ENCODE measurements at regions not wholly inside any gene's neighbourhood (a gene's known extent, or its start where the extent isn't known, plus 50 kb on each side); places are given as distances from the start of the nearest gene placed in this dataset.

DNA sequence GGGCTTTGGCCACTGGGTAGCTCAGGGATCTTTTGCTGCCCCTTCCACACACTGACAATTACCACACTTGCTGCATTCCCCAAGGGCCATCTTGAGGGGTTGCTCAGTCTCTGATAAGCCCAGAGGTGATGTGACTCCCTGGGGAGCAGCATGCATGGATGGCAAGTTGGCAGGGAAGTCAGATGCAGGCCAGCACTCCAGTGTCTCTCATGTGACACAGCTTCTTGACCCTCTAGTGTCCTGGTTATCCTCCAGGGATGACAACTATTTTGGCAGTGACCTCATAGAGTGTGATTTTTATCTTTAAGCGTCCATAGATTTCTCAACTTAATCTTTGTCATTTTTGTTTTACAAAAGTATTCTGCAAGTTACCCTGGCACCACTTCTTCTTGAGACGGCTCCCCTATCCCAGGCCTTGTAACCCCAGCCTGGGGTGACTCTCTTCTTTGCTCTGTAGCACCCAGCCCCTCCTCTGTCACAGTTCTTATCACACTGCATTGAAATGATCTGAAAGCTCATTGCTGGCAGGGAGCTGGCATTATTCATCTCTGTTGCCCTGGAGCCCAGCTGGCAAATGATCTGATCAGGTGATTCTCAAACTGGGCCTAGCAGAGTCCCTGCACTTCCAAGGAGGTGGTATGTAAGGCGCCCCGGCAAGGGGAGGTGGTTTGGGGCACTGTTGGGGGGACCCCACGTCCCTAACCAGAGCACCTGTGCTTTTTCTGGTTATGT lies 72.6 kb downstream of the TENT5C start:
- DNase-seq (ENCODE audit: low read depth), result no peak

DNA sequence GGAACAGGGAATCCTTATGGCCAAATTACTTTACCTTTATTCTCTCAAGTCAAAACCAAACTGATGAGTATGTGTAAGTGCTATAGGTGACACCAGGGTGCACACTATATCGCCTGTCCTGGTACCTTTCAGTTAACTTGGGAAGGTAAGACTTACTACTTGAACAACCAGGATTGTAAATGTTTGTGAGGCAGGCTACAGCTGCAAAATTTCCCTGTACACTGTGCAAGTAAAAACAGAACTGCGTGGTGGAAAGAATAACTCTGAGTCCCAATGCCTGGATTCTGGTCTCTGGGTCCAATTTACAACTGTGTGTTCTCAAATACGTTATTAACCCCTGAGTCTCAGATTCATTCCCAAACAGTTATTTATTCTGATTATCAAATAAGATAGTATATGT lies 73.5 kb downstream of the TENT5C start:
- DNase-seq (ENCODE audit: low read depth), result no peak

DNA sequence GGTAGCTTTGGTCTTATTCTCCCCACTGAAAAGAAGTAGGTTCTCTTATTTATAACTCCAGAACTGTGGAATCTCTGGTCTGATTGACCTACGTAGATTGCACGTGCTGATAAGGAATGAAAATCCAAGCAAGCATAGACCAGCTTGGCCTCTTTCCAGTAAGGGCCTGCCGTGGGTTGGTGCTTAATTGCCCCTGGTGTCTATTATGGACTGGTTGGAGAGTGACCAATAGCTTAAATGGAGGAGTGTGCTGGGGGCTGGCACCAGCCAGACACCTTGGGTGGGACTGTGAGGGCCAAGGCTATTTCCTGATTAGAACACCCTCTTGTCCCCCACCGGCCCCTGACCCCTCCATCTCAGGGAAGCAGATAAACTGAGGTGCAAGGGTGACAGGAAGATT lies 74.0 kb downstream of the TENT5C start:
- DNase-seq (ENCODE audit: low read depth), result no peak

GRCh38 chr1:117680316-117681002 lies 74.6 kb downstream of the TENT5C start:
- DNase-seq (ENCODE audit: low read depth), result no peak

DNA sequence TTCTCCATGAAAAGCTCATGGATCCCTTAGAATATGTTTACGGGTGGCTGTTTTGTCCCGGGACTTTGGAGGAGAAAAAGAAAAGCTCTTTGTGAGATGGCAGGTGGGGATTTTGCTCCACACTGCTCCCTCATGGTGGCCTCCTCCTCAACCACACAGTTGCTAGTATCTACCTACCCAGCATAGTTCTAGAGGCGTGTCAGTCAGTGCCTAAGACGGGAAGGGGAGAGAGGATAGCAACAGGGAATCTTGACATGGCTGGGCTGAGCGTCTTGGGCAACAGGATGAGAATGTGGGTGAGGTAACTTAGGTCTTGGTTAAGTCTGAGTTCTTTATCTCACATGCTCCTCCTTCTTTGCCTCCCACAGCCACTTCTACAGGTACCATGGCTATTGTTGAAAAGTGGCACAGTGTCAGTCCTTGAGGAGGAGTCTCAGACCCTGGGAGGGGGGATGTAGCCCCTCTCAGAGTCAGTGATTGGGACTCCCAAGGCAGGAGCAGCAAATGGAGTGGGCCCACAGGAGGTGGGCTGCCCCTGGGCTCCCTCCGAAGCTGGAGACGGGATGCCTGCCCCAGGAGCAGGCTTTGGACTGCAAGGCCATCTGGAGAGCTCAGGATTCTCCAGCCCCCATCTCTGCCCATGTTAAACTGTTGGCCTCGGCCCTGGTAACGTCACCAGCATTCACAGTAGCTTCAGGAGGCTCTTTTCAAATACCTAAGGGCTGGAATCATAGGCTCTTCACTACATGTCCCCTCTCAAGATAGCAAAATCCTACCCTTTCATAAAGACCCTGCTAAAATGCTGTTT lies 75.4 kb downstream of the TENT5C start:
- DNase-seq (ENCODE audit: low read depth), result no peak

DNA sequence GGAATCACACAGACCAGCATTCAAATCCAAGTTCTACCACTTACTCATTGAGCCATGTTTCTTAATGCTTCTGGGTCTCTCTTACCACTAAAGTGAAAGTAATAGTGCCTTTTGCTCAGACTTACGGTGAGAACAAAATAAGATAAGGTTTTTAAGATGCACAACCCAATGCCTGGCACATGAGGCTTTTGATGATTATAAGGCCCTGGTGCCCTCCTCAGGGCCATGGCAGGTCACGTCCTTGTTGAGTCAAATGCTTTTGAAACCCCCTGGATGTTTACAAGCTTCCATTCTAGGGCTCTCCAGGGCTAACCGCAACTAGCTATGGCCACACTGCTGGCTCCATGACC lies 76.0 kb downstream of the TENT5C start:
- no peak for DNase-seq (ENCODE audit: low read depth)

- DNase-seq (ENCODE audit: low read depth), result no peak
Observed at GRCh38 chr1:117682372-117682771, 76.5 kb downstream of the TENT5C start.

DNA sequence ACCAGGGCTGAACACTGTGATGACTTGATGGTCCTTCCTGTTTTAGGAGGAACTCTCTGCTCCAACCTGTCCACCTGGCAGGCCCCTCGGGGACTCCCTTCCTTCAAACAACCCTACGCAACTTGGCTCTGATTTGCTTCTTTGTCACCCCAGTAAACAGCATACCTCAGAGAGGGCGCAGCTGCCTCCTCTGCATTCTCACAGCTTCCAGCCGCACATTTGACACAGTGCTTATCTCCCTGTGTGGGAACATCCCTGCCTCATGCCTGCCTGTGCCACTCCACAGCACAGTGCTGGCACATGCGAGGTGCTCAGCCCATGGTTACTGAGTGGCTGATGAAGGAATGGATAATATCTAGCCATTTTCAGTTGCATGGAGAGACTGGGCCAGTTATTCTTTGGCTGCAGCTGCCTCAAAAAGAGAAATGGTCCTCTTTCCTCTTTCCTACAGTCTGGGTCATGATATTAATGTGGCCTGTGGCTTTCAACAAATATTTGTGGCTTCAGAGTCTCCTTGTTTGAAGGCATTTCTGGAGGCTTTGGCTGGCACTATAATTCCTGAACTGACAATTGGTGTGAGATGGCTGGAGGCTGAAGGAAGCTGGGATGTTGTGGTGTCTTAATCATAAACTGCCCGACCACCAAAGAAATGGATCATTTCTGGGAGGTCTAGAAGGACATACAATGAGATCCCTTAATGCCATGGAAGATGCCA lies 77.9 kb downstream of the TENT5C start:
- no peak for DNase-seq (ENCODE audit: low read depth)

DNA sequence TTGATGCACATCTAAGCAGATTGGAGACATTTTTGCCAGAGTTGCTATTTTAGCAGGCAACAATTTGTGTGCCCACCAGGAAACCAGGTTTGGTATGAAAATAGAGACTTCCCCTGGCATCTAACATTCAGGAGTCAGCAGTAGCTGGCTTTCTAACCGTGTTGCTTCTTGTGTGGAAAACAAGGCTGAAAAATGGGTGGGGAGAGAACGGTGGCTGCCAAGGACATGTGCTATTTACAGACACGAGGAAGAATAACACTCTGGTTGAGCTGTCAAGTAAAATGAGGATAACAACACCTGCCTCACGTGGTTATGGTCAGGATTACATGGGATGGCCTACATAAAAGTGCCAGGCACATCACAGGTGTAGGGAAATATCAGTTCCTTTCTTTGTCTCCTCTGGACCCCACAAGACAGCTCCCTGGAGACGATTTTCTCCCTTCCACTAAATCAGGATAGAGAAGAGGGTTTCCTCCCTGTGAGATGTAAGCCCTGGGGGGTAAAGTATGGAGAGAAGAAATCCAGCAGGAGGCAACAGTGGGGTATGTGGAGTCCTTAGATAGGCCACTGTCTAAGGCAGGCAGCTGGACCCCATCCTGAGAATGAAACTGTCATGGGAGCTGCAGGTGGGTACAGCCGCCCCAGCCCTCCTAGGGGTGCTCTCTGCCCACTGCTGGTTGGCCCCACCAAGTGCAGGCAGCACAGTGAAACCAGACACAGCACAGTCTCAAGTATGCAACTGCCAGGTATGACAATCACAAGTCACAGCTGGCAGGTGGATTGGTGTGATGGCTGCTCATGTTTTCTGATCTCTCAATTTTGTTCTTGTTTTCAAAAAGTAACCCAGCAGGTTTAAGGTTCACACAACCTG lies 80.3 kb downstream of the TENT5C start:
- no peak for DNase-seq (ENCODE audit: low read depth)

DNA sequence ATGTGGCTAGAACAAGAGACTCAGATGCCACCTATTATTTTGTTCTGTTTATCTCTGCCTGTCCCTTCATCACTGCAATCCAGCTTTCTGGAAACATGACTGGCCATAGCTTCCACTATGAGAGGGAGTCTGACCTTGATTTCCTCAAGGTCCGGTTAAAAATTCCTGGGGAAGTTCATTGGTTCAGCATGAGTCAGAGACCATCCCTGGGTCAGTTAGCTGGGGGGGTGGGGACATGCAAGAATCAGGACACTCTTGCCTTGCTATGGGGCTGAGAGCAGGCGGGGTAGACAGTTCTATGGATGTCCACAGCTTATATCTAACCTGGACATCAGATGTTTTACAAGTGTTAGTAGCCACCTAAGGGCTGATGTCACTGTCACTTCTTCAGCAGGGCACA lies 81.1 kb downstream of the TENT5C start:
- DNase-seq (ENCODE audit: low read depth), result no peak

DNA sequence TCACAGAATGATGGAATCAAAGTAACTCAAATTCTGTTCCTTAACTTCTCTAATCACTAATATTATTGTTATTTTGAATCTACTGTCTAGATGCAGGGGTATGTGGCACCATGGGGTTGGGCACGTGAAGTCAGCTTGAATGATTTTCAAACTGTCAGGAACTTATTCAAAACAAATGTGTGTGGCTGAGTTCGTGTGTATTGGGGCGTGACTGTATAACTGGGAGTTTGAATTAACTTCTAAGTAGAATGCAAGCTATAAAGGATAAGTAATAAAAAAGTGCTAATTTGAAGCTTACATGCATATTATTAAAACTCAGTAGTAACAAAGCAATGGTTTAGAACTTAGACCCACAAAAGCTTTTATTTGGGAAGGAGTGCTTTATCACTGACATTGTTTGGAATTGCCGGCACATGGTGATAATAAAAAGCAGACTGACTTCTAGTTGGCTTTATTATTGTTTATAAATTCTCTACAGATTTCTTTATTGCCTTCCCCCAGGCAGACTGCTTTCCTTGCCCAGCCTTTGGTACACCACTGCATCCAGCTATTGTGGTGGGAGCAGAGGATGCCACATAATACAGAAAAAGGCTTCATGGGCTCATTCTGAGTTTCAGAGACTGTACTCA lies 84.3 kb downstream of the TENT5C start:
- no peak for DNase-seq (ENCODE audit: low read depth)

DNA sequence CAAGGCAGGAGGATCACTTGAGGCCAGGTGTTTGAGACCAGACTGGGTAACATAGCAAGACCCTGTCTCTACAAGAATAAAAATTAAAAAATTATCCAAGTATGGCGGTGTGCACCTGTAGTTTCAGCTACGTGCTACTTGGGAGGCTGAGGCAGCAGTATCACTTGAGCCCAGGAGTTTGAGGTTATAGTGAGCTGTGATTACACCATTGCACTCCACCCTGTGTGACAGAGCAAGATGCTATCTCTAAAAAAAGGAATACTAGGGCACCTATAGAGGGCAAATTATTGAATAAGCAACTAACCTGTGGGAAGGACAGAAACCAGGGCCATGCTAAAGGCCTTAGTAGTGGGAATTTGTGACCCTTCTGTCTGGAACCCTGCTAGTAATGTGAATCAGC lies 86.1 kb downstream of the TENT5C start:
- DNase-seq (ENCODE audit: low read depth), result no peak

DNA sequence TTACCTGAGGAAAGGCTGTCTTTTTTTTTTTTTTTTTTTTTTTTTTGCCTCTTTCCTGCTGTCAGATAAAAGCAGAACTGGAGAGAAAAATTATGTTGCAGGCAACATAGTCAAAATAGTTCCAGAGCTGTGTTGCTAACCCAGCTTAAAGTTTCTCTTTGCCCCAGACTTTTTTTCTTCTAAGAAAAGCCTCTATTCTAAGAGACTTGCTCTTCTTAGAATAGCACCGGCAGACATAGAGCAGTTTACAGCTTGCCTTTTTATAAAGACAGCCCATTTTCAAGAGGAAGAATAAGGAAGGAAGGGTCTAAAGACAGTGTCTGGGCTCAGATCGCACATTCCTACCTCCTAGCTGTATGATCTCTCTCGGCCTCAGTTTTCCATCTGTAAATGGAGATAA lies 88.7 kb downstream of the TENT5C start:
- no peak for DNase-seq (ENCODE audit: low read depth)

DNA sequence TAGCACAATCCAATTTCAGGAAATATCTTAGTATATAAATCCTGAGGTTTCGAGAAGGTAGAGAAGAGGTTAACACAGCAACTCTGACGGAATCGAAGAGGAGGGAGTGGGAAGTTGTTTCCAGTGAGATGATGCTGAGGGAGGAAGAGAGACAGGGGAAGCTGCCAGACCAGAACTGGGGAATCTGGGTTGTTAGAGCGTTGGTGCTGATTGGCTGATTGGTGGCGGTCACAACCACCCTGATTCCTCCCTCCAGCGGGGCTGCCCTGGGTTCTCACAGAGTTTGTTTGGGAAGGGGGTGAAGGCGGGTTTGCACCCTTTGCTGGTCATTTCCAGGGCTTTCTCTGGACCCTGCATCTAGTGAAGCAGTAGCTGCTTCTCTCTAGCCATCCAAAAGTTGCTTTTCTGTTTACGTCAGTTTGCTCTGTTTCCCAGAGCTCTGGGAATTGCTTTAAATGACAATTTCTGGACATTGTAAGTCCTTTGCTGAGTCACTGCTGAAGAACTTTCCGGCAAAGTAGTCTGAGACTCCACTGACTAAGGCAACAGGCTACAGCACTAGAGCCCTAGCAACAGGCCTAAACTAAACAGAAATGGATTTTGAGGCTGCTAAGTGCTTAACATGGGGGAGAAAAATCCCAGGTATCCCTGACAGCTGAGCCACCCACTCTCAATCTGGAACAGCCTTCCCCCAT lies 90.1 kb downstream of the TENT5C start:
- DNase-seq (ENCODE audit: low read depth), result peak; percentile 75

DNA sequence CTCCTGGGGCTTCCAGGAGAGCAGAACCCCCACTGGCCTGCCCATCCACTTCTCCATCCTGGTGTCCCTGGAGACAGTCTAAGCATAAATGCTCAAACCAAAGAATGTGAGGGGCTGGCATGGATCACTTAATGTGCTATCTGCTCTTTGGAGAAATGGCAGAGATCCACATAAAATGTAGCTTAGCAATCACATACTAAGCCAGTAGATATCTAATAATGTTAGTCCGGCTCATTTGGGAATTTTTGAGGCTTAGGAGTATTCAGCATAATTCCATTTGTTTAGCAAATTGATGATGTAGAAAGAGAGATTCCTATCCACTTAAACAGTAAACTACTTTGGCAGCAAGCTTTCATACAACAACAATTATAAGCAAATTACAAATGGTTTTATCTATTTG lies 90.7 kb downstream of the TENT5C start:
- DNase-seq (ENCODE audit: low read depth), result no peak

DNA sequence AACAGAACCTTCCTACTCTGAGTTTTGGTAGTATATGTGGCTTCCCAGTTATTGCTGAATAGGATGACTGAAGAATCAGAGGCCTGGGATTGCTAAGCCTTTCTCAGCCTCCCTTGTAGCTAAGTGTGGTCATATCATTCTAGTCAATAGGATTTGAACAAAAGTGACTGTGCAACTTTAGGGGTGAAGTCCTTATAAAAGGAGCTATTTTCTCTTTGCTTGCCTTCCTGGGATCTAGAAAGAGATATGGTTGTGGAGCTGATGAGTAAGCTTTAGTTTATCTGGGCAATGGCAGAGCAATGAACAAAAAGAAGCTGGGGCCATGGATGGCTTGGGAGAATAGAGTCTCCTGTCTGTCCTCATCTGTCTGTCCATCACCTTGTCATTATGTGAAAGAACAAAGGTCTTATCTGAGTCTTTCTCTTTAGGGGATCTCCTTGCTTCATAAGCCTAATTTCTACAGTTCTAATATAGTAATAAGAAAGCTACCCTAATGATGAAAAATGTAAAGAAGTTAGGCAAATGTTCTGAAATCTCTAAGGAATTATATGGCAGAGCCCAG lies 91.5 kb downstream of the TENT5C start:
- DNase-seq (ENCODE audit: low read depth), result no peak

- DNase-seq (ENCODE audit: low read depth), result no peak
Observed at GRCh38 chr1:117698398-117699160, 92.7 kb downstream of the TENT5C start.

DNA sequence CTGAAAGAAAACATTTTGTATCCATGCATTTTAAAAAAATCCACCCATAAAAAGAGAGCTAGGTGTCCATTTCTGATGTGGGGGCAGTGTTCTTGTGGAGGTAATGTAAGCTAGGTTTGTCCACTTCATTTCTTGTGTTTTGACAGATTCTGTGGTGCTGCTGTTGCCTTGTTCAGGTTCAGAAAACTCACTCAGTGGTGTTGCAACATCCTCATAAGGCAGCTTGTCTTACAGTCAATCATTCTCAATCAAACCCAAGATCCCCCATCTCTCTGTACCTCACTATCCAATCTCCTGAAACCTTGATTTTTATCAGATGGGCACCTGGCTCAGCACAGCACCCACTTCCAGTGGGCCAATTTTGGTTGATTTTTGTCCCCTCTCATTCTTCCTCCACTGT lies 94.1 kb downstream of the TENT5C start:
- no peak for DNase-seq (ENCODE audit: low read depth)

DNA sequence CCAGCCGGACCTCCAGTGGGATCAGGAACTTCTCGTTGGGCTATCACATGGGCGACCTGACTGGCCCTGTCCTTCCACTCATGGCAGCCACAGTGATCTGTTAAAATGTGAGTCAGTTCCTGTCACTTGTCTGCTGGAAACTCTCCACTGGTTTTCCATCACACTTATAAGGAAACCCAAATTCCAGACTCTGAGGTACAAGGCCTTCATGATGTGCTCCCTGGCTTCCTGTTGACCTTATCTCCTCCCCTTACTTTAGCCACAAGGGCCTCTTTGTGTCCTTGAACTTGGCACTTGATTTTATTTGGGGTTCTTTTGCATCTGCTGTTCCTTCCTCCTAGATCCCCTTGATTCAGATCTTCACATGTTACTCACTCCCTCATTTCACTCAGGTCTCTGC lies 96.8 kb downstream of the TENT5C start:
- DNase-seq (ENCODE audit: low read depth), result no peak
